Neural cell (in vitro differentiated cells): ENCODE measurements at regions not wholly inside any gene's neighbourhood (a gene's known extent, or its start where the extent isn't known, plus 50 kb on each side); places are given as distances from the start of the nearest gene placed in this dataset.

Experiments used
- H2AFZ ChIP-seq: fragments of 200-600, 300-800 bp; sonication (generic), shearing (Covaris generic); 2 replicates; pipeline ENCODE4 v1.6.0; 2014; ENCODE audit warnings: low read depth, mild to moderate bottlenecking, antibody characterized with exemption, low read length, moderate library complexity
- H3F3A ChIP-seq: fragments of 200-600 bp; shearing (Covaris generic); 2 replicates; pipeline ENCODE4 v1.6.1; 2016; ENCODE audit warnings: mild to moderate bottlenecking, moderate library complexity, mixed read lengths, antibody characterized with exemption, low read length; ENCODE audit not compliant: insufficient read depth, poor library complexity, severe bottlenecking
- H3K27ac ChIP-seq: fragments of 200-600, 300-800 bp; sonication (generic), shearing (Covaris generic); 2 replicates; pipeline ENCODE4 v1.5.1; 2014; ENCODE audit warnings: mild to moderate bottlenecking, low read length, moderate library complexity
- H3K27me3 ChIP-seq: fragments of 300-800, 200-600 bp; sonication (generic), shearing (Covaris generic); 2 replicates; pipeline ENCODE4 v1.6.0; 2014; ENCODE audit warnings: mild to moderate bottlenecking, low read depth, low read length, moderate library complexity; ENCODE audit not compliant: insufficient read depth
- H3K36me3 ChIP-seq: fragments of 300-800, 200-600 bp; sonication (generic), shearing (Covaris generic); 2 replicates; pipeline ENCODE4 v1.5.1; 2014; ENCODE audit warnings: mild to moderate bottlenecking, antibody characterized with exemption, low read length, moderate library complexity; ENCODE audit not compliant: insufficient read depth
- H3K4me2 ChIP-seq: fragments of 300-800, 200-600 bp; sonication (generic), shearing (Covaris generic); 2 replicates; pipeline ENCODE4 v1.6.0; 2014; ENCODE audit warnings: mild to moderate bottlenecking, low read length
- H3K4me3 ChIP-seq: fragments of 300-800, 200-600 bp; sonication (generic), shearing (Covaris generic); 2 replicates; pipeline ENCODE4 v1.5.1; 2014; ENCODE audit warnings: mild to moderate bottlenecking, low read length, moderate library complexity
- H3K79me2 ChIP-seq: fragments of 200-600 bp; shearing (Covaris generic); replicated peaks from 2 replicates; pipeline ENCODE4 v1.6.0; 2014; ENCODE audit warnings: mild to moderate bottlenecking, low read length, moderate library complexity; ENCODE audit not compliant: insufficient read depth
- H3K9ac ChIP-seq: fragments of 300-800, 200-600 bp; sonication (generic), shearing (Covaris generic); 2 replicates; pipeline ENCODE4 v1.6.1; 2016; ENCODE audit warnings: mild to moderate bottlenecking, low read length, mixed read lengths
- H3K9me2 ChIP-seq: fragments of 200-600 bp; shearing (Covaris generic); 2 replicates; pipeline ENCODE4 v1.6.1; 2016; ENCODE audit warnings: mild to moderate bottlenecking, low read length, mixed read lengths; ENCODE audit not compliant: insufficient read depth
- H3K9me3 ChIP-seq: fragments of 200-600, 300-800 bp; sonication (generic), shearing (Covaris generic); 2 replicates; pipeline ENCODE4 v1.6.1; 2016; ENCODE audit warnings: mild to moderate bottlenecking, mixed run types, low read length, moderate library complexity, mixed read lengths
- H4K20me1 ChIP-seq: fragments of 200-600 bp; shearing (Covaris generic); 2 replicates; pipeline ENCODE4 v1.6.1; 2016; ENCODE audit warnings: mild to moderate bottlenecking, mixed run types; ENCODE audit not compliant: insufficient read depth
- CTCF ChIP-seq: fragments of 450-650 bp; IDR thresholded peaks from 2 replicates; pipeline ENCODE4 v1.5.1; 2014; ENCODE audit warnings: antibody characterized with exemption, mild to moderate bottlenecking, moderate library complexity; ENCODE audit not compliant: poor library complexity, severe bottlenecking
- EP300 ChIP-seq: fragments of 450-650 bp; conservative IDR thresholded peaks from 2 replicates; pipeline ENCODE4 v1.6.1; 2014; ENCODE audit warnings: antibody characterized with exemption, mild to moderate bottlenecking, moderate library complexity; ENCODE audit not compliant: poor library complexity, severe bottlenecking
- EZH2 ChIP-seq: fragments of 200-600, 300-800 bp; shearing (Covaris generic), sonication (generic); IDR thresholded peaks from 2 replicates; pipeline ENCODE4 v1.6.1; 2014; ENCODE audit warnings: antibody characterized with exemption, low read length, borderline replicate concordance, mild to moderate bottlenecking; ENCODE audit not compliant: insufficient read depth, poor library complexity, severe bottlenecking
- MXI1 ChIP-seq: fragments of 450-650 bp; conservative IDR thresholded peaks from 2 replicates; pipeline ENCODE4 v1.6.1; 2014; ENCODE audit warnings: antibody characterized with exemption, mild to moderate bottlenecking; ENCODE audit not compliant: poor library complexity, severe bottlenecking
- POLR2AphosphoS5 ChIP-seq: IDR thresholded peaks from 2 replicates; pipeline ENCODE4 v1.6.1; 2012
- REST ChIP-seq: IDR thresholded peaks from 2 replicates; pipeline ENCODE4 v1.6.1; 2012; ENCODE audit warnings: borderline replicate concordance
- SMC3 ChIP-seq: fragments of 450-650 bp; conservative IDR thresholded peaks from 2 replicates; pipeline ENCODE4 v1.6.1; 2014; ENCODE audit warnings: antibody characterized with exemption, mild to moderate bottlenecking, moderate library complexity; ENCODE audit not compliant: poor library complexity
- TAF1 ChIP-seq: IDR thresholded peaks from 2 replicates; pipeline ENCODE4 v1.6.1; 2012; ENCODE audit warnings: low read depth

- no peak overlapping the region for H3K4me2 ChIP-seq
- H3K9me2 ChIP-seq = no peaks in the 10 kb centered on the region
- no peak overlapping the region for H3K27ac ChIP-seq
- no peak overlapping the region for H3K9ac ChIP-seq
- TF ChIP-seq SMC3 = no peak
- TF ChIP-seq TAF1 = no peak
- H3K36me3 ChIP-seq = no peaks in the 10 kb centered on the region
- H3K4me3 ChIP-seq = no peak overlapping the region
- H3K27me3 ChIP-seq = no peaks in the 10 kb centered on the region
- H2AFZ ChIP-seq = no peak overlapping the region
- H3K79me2 ChIP-seq = no peaks in the 10 kb centered on the region
- H3F3A ChIP-seq = no peaks in the 10 kb centered on the region
- no peaks in the 10 kb centered on the region for H4K20me1 ChIP-seq
- no peaks in the 10 kb centered on the region for H3K9me3 ChIP-seq
Observed at GRCh38 chr5:22958462-22959262, 105.5 kb upstream of the CDH12 start.

GRCh38 chr5:22947921-22948320 is 94.8 kb upstream of the CDH12 start:
- Histone ChIP-seq H3K4me3 (no peak overlapping the region), H3K36me3 (no peaks in the 10 kb centered on the region), H3K9me3 (no peaks in the 10 kb centered on the region), H2AFZ (no peak overlapping the region), H3K27me3 (no peaks in the 10 kb centered on the region), H3K4me2 (no peak overlapping the region), H3K27ac (no peak overlapping the region), H3K9ac (no peak overlapping the region), H3K9me2 (no peaks in the 10 kb centered on the region), H3F3A (no peaks in the 10 kb centered on the region), H3K79me2 (no peaks in the 10 kb centered on the region), H4K20me1 (no peaks in the 10 kb centered on the region)
- TF ChIP-seq SMC3 = no peak
- TF ChIP-seq CTCF = no peak
- no peak for TF ChIP-seq TAF1
- TF ChIP-seq EP300 = no peak
- TF ChIP-seq REST = no peak
- no peak for TF ChIP-seq MXI1
- TF ChIP-seq POLR2AphosphoS5 = no peak
- no peak for TF ChIP-seq EZH2
